EL (cell line): ENCODE measurements at regions not wholly inside any gene's neighbourhood (a gene's known extent, or its start where the extent isn't known, plus 50 kb on each side); places are given as distances from the start of the nearest gene placed in this dataset.
"Not testable (repeated sequence)": the region's sequence is repeated elsewhere in the genome, so short reads cannot be mapped to it uniquely, and the experiment has no call there.

Experiments
- DNase-seq: peaks from one replicate; pipeline ENCODE4 v3.0.0-alpha.2; 2016

- no peak for DNase-seq
These were observed 297.8 kb downstream of the ADGRD1 start for GRCh38 chr12:131251336-131252101.

- no peak for DNase-seq
These were observed 299.8 kb downstream of the ADGRD1 start for GRCh38 chr12:131253376-131254026.

GRCh38 chr12:131254374-131254773 is 300.7 kb downstream of the ADGRD1 start:
- no peak for DNase-seq

GRCh38 chr12:131258398-131258797 is 304.7 kb downstream of the ADGRD1 start:
- DNase-seq: no peak

- no peak for DNase-seq
These were observed 306.7 kb downstream of the ADGRD1 start for GRCh38 chr12:131260251-131260905.

DNA sequence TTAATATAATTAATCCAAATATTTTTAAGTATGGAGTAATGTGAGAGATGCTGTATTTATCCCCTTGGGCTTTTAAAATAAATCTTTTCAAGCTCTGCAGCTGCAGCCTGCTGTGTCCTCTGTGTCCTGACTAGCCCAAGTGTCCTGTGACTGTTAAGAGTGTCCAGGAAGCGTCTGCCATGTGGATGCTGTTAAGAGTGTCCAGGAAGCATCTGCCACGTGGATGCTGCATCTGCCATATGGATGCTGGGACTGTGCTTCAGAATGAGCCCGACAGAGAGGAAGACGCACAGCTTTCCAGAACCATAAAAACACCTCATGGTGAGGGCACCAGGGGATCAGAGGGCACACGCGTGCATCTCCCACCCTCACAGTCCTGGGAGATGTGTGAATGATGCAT is 307.2 kb downstream of the ADGRD1 start:
- DNase-seq: no peak

DNA sequence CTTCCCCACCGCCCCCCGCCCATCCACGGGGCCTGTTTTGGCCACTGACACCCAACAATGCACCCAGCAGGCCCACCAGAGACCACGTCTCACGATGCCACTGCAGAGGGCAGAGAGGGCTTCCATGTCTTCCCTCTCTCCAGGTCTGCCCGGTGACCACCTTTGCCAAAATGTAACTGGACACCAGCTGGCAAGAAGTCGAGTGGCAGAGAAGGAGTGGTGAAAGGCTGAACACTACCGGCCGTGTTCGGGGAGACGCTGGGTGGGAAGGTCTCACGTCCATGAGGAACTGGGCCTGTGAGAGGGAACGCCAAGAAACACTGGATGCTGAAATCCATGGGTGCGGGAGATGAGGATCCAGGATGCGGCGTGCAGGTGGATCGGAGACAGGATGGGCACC is 308.2 kb downstream of the ADGRD1 start:
- no peak for DNase-seq

DNA sequence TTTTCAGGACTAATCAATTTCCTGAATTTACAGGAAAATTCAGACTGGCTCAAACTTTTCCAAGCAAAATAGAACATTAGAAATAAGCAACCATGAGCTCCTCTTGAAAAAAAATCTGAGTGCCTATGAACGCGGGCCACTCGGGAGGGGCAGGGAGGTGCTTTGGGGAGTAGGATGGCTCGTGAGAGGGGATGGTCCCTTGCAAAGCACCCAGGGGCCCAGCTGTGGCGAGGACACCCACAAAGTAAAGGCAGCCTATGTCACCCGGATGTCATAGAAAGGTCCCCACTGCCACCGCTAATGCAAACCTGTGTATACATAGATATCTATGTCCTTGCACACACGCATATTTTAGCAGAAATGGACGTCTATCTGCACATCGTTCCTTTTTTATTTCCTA is 309.9 kb downstream of the ADGRD1 start:
- DNase-seq: no peak

DNA sequence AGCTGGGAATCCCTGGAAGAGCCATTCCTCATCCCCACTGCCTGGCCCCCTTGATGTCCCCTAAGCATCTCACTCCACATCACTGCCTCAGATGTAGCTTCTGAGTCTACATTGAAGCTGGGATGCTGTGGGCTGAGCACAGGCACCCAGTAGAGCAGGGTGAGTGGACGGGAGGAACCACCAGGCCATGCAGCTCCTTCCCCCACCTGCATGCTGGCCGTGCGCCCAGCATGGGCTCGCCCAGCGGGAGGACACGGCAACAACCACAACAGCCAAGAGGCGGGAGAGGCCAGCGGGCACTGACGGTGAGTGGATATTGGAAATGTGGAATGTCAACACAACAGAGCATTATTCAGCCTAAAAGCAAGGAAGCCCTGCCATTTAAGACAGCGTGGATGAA is 310.9 kb downstream of the ADGRD1 start:
- no peak for DNase-seq

DNA sequence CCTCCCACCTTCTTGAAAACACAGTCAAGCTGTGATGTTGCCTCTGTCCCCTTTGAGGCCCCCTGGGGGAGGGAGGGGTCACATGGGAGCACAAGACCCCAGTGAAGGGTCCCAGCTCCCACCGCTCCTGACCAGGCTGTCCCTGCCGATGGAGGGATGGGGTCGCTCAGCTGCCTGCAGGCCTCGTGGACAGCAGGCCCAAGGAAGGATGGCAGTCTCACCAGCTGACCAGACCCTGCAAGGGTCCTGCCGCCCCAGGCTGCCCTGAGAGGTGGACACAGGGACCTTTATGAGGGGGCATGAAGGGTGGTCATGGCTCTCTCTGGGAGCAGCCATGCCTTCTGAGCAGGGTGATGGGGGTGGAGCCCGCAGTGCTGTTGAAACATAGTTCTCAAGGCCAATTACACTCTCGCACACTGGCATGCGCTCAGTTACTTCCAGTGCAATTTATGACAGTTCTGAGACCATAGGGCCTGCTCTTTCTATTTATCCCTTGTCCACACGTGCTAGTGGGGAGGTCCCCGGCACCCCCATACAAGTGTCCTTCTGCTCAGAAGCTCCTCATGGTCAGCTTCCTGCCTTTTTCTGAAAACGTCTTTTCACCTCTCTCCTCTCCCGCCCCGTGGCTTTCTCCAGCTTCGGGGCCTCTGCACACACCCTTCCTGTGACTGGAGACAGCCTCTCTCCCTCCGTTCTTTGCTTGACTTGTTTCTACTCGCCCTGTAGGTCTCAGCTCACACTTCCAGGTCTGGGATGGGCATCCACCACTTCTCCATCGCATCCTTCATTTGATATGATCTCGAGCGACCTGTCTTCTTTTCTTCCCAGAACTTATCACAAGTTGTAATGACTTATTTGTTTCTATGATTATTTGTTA is 313.1 kb downstream of the ADGRD1 start:
- DNase-seq: no peak

DNA sequence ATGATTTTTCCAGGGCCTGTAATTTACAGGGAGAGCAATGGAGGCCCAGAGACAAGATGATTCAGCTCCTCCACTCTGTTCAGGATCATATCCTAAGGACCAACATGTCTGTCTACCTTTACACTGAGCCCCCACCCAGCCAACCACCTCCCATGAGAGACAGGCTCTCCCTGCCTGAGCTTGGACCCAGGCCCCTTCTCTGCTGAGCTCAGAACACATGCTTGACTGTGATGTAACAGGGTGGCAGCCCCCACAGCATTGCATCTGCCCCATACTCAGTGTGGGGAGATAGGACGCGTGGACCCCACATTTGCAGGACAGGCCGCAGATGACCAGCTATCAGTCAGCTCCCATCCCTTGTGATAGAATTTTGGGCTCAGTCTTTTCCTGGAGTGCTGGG is 313.9 kb downstream of the ADGRD1 start:
- DNase-seq: no peak

DNA sequence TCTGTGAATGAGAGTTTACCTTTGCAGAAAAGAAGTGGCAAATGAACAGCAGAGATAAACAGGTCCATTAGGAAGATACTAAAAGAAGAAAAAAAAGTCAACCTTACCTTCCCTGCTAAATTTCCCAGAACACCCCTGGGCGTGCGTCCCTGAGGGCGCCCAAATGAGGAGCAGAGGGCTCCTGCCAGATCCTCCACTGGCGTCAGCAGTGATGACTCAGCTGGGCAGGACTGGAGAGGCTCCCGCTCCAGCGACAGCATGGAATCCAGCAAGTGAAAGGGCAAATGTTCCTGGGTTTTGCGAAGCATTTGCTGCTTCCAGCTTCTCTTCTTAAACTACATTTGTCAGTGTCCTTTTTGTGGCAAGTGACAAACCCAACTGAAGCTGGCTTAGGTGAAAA is 314.4 kb downstream of the ADGRD1 start:
- not testable (repeated sequence) for DNase-seq

GRCh38 chr12:131268571-131268970 is 314.9 kb downstream of the ADGRD1 start:
- DNase-seq: not testable (repeated sequence)

- no peak for DNase-seq
These were observed 315.8 kb downstream of the ADGRD1 start for GRCh38 chr12:131269551-131269950.

DNA sequence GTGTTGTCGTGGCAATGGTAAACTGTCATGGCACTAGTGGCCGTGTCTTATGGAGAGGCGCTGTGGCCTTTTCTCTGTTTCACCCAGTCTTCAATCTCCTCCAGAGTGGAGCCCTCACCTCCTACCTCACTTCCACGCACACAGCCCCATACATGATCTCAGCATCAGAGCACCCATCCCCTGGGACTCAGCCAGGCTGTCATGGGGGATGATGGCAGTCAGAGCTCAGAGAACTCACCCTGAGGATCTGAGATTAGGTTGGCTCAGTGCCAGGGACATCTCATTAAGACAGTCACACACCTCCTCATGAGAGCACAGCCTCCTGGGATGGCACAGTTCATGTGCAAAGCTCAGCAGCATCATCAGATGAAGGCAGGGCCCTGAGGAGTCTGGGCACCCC is 316.3 kb downstream of the ADGRD1 start:
- DNase-seq: not testable (repeated sequence)

GRCh38 chr12:131271724-131272123 is 318.0 kb downstream of the ADGRD1 start:
- no peak for DNase-seq

DNA sequence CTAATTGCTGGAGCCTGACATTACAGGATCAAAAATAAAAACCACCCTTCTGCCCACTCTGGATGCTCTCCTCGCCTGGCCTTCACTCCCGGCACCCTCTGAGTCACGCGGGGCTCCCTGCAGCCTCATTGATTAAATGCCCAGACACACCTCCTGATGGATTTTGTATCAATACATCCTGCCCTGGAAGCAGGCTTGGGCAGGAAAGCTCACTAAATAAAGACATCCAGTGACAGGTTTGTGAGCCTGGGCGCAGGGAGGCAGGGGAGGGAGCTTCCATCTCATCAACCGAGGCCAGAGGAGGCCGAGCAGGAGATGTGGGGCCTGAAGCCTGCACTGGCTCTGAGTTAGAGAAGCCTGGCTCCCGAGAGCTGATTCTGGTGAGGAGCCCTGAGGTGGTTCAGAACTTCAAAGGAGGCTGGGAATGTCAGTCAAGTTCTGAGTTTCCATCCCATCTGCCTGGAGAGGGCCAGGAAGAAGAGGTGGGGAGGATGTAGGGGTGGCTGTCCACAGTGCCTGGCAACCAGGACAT is 318.6 kb downstream of the ADGRD1 start:
- DNase-seq: not testable (repeated sequence)

DNA sequence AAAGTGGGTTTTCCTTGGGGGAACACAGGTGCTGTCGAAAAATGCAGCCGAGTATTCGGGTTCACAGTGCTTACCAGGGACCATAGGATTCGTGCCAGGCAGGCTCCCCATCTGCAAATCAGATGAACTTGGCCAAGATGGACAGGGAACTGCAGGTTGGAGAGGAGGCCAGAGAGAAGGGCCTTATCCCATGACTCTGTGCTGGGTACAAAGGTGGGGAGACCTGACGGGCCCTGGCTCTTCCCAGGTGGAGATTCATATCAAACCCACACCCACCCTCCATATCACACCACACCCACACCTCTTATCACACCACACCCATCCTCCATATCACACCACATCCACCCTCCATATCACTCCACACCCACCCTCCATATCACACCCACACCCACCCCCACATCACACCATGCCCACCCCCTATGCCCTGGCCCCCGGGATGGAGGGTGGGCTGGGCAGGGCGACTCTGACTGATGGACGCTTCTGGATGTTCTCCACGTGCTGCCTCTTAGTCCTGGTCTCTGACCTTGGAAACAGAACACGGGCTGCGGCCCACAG is 319.7 kb downstream of the ADGRD1 start:
- DNase-seq: no peak

DNA sequence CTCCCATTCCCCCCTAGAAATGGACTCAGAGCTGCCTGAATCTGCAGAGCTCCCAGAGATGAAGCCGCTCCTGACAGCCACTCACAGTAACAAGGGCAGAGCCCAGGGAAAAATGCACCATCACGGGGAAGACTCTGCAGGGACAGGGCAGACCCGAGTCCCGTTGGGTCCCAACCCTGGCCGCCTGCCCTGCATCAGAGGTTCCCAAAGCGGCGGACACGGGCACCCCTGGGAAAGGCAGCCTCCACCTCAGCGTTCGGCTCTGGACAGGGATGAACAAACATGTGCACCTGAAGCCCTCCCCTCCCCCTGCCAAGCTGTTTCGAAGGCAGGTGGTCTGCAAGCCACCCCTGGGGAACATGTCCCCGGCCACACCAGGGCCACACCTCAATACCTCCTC is 320.4 kb downstream of the ADGRD1 start:
- no peak for DNase-seq

DNA sequence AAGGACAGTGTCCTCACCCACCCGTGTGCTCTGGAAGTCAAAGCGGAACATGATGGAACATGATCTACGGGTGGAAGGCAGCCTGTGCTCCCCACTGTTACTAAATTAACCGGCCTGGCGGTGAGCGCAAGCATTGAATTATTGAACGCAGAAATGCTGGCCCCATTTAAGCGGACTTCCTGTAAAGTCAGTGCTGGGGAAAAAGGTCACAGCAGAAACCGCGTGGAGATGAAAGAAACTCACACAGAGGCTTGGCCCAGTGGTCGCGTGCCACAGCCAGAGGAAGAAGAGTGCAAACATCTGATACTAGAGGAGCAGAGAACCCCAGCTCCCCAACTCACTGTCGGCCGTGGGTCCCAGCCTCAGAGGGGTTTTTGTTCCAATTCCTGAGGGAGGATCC is 321.2 kb downstream of the ADGRD1 start:
- DNase-seq: no peak

DNA sequence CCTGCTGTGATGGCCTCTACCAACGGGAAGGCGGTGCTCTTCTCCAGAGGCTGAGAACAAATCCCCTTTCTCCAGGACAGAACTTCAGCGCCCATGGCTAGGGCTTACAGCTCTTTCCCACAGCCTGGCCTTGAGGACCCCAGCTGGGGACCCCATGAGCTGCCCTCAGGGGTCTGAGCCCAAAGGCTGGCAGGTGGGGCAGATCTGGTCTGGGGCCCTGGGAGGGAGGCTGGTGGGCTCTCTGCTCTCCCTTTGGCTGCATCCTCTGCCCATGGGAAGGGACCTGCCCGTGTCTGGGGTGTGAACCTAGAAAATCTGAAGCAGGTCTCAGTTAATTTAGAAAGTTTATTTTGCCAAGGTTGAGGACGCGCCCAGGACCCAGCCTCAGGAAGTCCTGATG is 322.1 kb downstream of the ADGRD1 start:
- DNase-seq: no peak

DNA sequence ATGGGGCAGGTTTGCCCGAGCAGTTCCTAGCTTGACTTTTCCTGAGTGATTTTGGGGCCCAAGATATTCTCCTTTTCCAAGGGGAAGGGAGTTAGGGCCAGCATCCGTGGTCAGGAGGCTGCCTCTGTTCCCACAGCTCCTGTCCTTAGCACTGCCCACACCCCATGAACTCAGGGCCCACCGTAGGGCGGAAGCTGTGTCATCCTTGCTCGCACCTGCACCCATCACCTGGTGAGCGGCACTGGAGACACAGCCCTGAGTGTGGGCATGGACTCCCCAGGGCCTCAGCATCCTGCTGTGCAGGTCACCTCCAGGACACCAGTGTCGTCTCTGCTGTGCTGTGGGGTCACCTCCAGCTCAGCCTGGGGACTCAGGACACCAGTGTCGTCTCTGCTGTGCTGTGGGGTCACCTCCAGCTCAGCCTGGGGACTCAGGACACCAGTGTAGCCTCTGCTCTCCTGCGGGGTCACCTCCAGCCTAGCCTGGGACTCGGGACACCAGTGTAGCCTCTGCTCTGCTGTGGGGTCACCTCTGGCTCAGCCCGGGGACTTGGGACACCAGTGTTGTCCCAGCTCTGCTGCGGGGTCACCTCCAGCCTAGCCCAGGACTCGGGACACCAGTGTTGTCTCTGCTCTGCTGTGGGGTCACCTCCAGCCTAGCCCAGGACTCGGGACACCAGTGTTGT is 322.9 kb downstream of the ADGRD1 start:
- DNase-seq: no peak
